GM23248 (cell line): ENCODE measurements at regions not wholly inside any gene's neighbourhood (a gene's known extent, or its start where the extent isn't known, plus 50 kb on each side); places are given as distances from the start of the nearest gene placed in this dataset.

Source experiments
- DNase-seq: peaks from one replicate; pipeline ENCODE4 v3.0.0-alpha.2; 2015
- H2AFZ ChIP-seq: fragments of 200-600 bp; sonication (generic); 2 replicates; pipeline ENCODE4 v1.6.1; 2016; ENCODE audit warnings: antibody characterized with exemption
- H3F3A ChIP-seq: fragments of 200-600 bp; sonication (generic); 2 replicates; pipeline ENCODE4 v1.6.1; 2016; ENCODE audit warnings: mild to moderate bottlenecking, antibody characterized with exemption, mixed run types; ENCODE audit not compliant: insufficient read depth
- H3K27ac ChIP-seq: fragments of 200-600 bp; sonication (generic); 2 replicates; pipeline ENCODE4 v1.5.1; 2016; ENCODE audit warnings: mild to moderate bottlenecking
- H3K27me3 ChIP-seq: fragments of 200-600 bp; sonication (generic); replicated peaks from 2 replicates; pipeline ENCODE4 v1.6.1; 2016; ENCODE audit warnings: mild to moderate bottlenecking; ENCODE audit not compliant: insufficient read depth
- H3K36me3 ChIP-seq: fragments of 200-600 bp; sonication (generic); 2 replicates; pipeline ENCODE4 v1.6.1; 2016; ENCODE audit warnings: low read depth, mild to moderate bottlenecking
- H3K4me1 ChIP-seq: fragments of 200-600 bp; sonication (generic); 2 replicates; pipeline ENCODE4 v1.6.1; 2016; ENCODE audit warnings: mild to moderate bottlenecking; ENCODE audit not compliant: insufficient read depth
- H3K4me2 ChIP-seq: fragments of 200-600 bp; sonication (generic); one replicate; pipeline ENCODE4 v1.6.1; 2016; ENCODE audit warnings: mild to moderate bottlenecking; ENCODE audit not compliant: unreplicated experiment
- H3K4me3 ChIP-seq: fragments of 200-600 bp; sonication (generic); 2 replicates; pipeline ENCODE4 v1.5.1; 2016; ENCODE audit warnings: mild to moderate bottlenecking
- H3K79me2 ChIP-seq: fragments of 200-600 bp; sonication (generic); 2 replicates; pipeline ENCODE4 v1.6.1; 2016; ENCODE audit warnings: mild to moderate bottlenecking; ENCODE audit not compliant: insufficient read depth
- H3K9ac ChIP-seq: fragments of 200-600 bp; sonication (generic); 2 replicates; pipeline ENCODE4 v1.6.1; 2016; ENCODE audit warnings: mild to moderate bottlenecking
- H3K9me2 ChIP-seq: fragments of 200-600 bp; sonication (generic); 2 replicates; pipeline ENCODE4 v1.6.1; 2016; ENCODE audit warnings: mixed run types, mild to moderate bottlenecking, moderate library complexity; ENCODE audit not compliant: insufficient read depth
- H3K9me3 ChIP-seq: fragments of 200-600 bp; sonication (generic); one replicate; pipeline ENCODE4 v1.6.1; 2017; ENCODE audit warnings: low read depth
- H4K20me1 ChIP-seq: fragments of 200-600 bp; sonication (generic); 2 replicates; pipeline ENCODE4 v1.6.0; 2016; ENCODE audit not compliant: insufficient read depth
- EZH2 ChIP-seq: fragments of 200-600 bp; sonication (generic); IDR thresholded peaks from 2 replicates; pipeline ENCODE4 v1.6.1; 2018; ENCODE audit warnings: antibody characterized with exemption, mild to moderate bottlenecking; ENCODE audit not compliant: insufficient read depth, poor library complexity, severe bottlenecking
- EZH2phosphoT487 ChIP-seq: fragments of 200-600 bp; sonication (generic); IDR thresholded peaks from 2 replicates; pipeline ENCODE4 v1.6.1; 2018; ENCODE audit warnings: antibody characterized with exemption, moderate library complexity, mild to moderate bottlenecking, low read depth; ENCODE audit not compliant: insufficient read depth
- WGBS, 2 experiments: methylation state at CpG; one replicate each; pipeline ENCODE4 v1.1.6; 2015 to 2017; ENCODE audit warnings: low lambda C conversion rate in 2 of 2, low coverage in 1 of 2; ENCODE audit errors: missing lambda C conversion rate in 2 of 2; 5-methylcytosine and 5-hydroxymethylcytosine counted together
- in situ Hi-C: fragments of 300-500 bp; cut with MboI; formaldehyde crosslinking; loops from 2 replicates; pipeline ENCODE4 v1.15.0; 2020

GRCh38 chr9:117574099-117574498 lies 130.1 kb upstream of the TLR4 start:
- H3K27me3 ChIP-seq: no peaks in the 10 kb centered on the region
- no peaks in the 10 kb centered on the region for H3K36me3 ChIP-seq
- H3K4me2 ChIP-seq: no peak overlapping the region
- no peak for TF ChIP-seq EZH2phosphoT487
- no peak for TF ChIP-seq EZH2
- no peaks in the 10 kb centered on the region for H3F3A ChIP-seq
- no peak overlapping the region for H2AFZ ChIP-seq
- no peak for DNase-seq
- 6 to 7% methylated on average over 3 of the region's 3 CpGs for WGBS, 2 experiments
- H3K27ac ChIP-seq: no peak overlapping the region
- H3K4me3 ChIP-seq: no peak overlapping the region
- no peak overlapping the region for H3K9ac ChIP-seq
- in situ Hi-C loops: no loop called here
- no peaks in the 10 kb centered on the region for H3K79me2 ChIP-seq
- no peaks in the 10 kb centered on the region for H4K20me1 ChIP-seq
- H3K4me1 ChIP-seq: no peaks in the 10 kb centered on the region
- H3K9me3 ChIP-seq: no peaks in the 10 kb centered on the region
- no peaks in the 10 kb centered on the region for H3K9me2 ChIP-seq

- DNase-seq: no peak
- Histone ChIP-seq H3K27me3 (no peaks in the 10 kb centered on the region), H3K4me1 (no peaks in the 10 kb centered on the region), H2AFZ (no peak overlapping the region), H3K9me2 (no peaks in the 10 kb centered on the region), H3K9me3 (no peaks in the 10 kb centered on the region), H3F3A (no peaks in the 10 kb centered on the region), H3K4me2 (no peak overlapping the region), H3K36me3 (no peaks in the 10 kb centered on the region), H3K4me3 (no peak overlapping the region), H4K20me1 (no peaks in the 10 kb centered on the region), H3K27ac (no peak overlapping the region), H3K9ac (no peak overlapping the region), H3K79me2 (no peaks in the 10 kb centered on the region)
- 26% methylated on average over 1 of the region's 1 CpG for WGBS, 2 experiments
- no peak for TF ChIP-seq EZH2phosphoT487
- no peak for TF ChIP-seq EZH2
- in situ Hi-C loops: no loop called here
Observed at GRCh38 chr9:117564839-117565238, 139.4 kb upstream of the TLR4 start.

GRCh38 chr9:117561761-117562160 lies 142.4 kb upstream of the TLR4 start:
- no peaks in the 10 kb centered on the region for H3K36me3 ChIP-seq
- no peaks in the 10 kb centered on the region for H3K79me2 ChIP-seq
- WGBS, 2 experiments: 7 to 25% methylated on average over 2 of the region's 2 CpGs
- no peak overlapping the region for H3K9ac ChIP-seq
- H3K9me2 ChIP-seq: no peaks in the 10 kb centered on the region
- no peaks in the 10 kb centered on the region for H4K20me1 ChIP-seq
- DNase-seq: no peak
- no peak overlapping the region for H3K4me2 ChIP-seq
- H3K4me1 ChIP-seq: no peaks in the 10 kb centered on the region
- H3K4me3 ChIP-seq: no peak overlapping the region
- no peak overlapping the region for H2AFZ ChIP-seq
- no peaks in the 10 kb centered on the region for H3K27me3 ChIP-seq
- H3K9me3 ChIP-seq: no peaks in the 10 kb centered on the region
- H3F3A ChIP-seq: no peaks in the 10 kb centered on the region
- in situ Hi-C loops: no loop called here
- TF ChIP-seq EZH2phosphoT487 (no peak), EZH2 (no peak)
- no peak overlapping the region for H3K27ac ChIP-seq

GRCh38 chr9:117555964-117556629 lies 141.2 kb upstream of the ASTN2 start:
- 19 to 21% methylated on average over 5 of the region's 5 CpGs for WGBS, 2 experiments
- Histone ChIP-seq H3K36me3 (no peaks in the 10 kb centered on the region), H3K4me3 (no peak overlapping the region), H3K9me2 (no peaks in the 10 kb centered on the region), H3K4me2 (no peak overlapping the region), H3K4me1 (no peaks in the 10 kb centered on the region), H3K9me3 (no peaks in the 10 kb centered on the region), H4K20me1 (no peaks in the 10 kb centered on the region), H3F3A (no peaks in the 10 kb centered on the region), H3K27ac (no peak overlapping the region), H3K79me2 (no peaks in the 10 kb centered on the region), H3K27me3 (no peaks in the 10 kb centered on the region), H2AFZ (no peak overlapping the region), H3K9ac (no peak overlapping the region)
- in situ Hi-C loops: no loop called here
- DNase-seq: peak; percentile 54
- no peak for TF ChIP-seq EZH2
- no peak for TF ChIP-seq EZH2phosphoT487

GRCh38 chr9:117552811-117553210 lies 138.0 kb upstream of the ASTN2 start:
- 33 to 37% methylated on average over 2 of the region's 2 CpGs for WGBS, 2 experiments
- Histone ChIP-seq H3K36me3 (no peaks in the 10 kb centered on the region), H3K9me2 (no peaks in the 10 kb centered on the region), H4K20me1 (no peaks in the 10 kb centered on the region), H2AFZ (no peak overlapping the region), H3K4me2 (no peak overlapping the region), H3K27me3 (no peaks in the 10 kb centered on the region), H3K4me1 (no peaks in the 10 kb centered on the region), H3K79me2 (no peaks in the 10 kb centered on the region), H3K27ac (no peak overlapping the region), H3F3A (no peaks in the 10 kb centered on the region), H3K4me3 (no peak overlapping the region), H3K9me3 (no peaks in the 10 kb centered on the region), H3K9ac (no peak overlapping the region)
- TF ChIP-seq EZH2: no peak
- no peak for TF ChIP-seq EZH2phosphoT487
- DNase-seq: no peak
- in situ Hi-C loops: no loop called here
